Upper lobe of left lung (tissue), 4 donors: ENCODE measurements at regions not wholly inside any gene's neighbourhood (a gene's known extent, or its start where the extent isn't known, plus 50 kb on each side); places are given as distances from the start of the nearest gene placed in this dataset.

ENCODE experiments used
- POLR2A ChIP-seq, 4 donors: fragments of 450-650 bp; IDR thresholded peaks; one replicate each; pipeline ENCODE4 v1.5.1; 2016 to 2017; ENCODE audit warnings: antibody characterized with exemption in 4 of 4, mild to moderate bottlenecking in 2 of 4
- POLR2AphosphoS5 ChIP-seq, 2 donors: sonication (generic); formaldehyde crosslinking; IDR thresholded peaks; one replicate each; pipeline ENCODE4 v1.5.1; 2017; ENCODE audit warnings: antibody characterized with exemption in 2 of 2

- TF ChIP-seq POLR2AphosphoS5 (IDR thresholded peaks at IDR 0.05) (no peak), POLR2A (IDR thresholded peaks at IDR 0.05) (no peak)
Measured at GRCh38 chr3:24670871-24671270, 176.2 kb upstream of the THRB start.
